ENCODE measurements at regions not wholly inside any gene's neighbourhood (a gene's known extent, or its start where the extent isn't known, plus 50 kb on each side); places are given as distances from the start of the nearest gene placed in this dataset.

- TF ChIP-seq, protein P1, sequence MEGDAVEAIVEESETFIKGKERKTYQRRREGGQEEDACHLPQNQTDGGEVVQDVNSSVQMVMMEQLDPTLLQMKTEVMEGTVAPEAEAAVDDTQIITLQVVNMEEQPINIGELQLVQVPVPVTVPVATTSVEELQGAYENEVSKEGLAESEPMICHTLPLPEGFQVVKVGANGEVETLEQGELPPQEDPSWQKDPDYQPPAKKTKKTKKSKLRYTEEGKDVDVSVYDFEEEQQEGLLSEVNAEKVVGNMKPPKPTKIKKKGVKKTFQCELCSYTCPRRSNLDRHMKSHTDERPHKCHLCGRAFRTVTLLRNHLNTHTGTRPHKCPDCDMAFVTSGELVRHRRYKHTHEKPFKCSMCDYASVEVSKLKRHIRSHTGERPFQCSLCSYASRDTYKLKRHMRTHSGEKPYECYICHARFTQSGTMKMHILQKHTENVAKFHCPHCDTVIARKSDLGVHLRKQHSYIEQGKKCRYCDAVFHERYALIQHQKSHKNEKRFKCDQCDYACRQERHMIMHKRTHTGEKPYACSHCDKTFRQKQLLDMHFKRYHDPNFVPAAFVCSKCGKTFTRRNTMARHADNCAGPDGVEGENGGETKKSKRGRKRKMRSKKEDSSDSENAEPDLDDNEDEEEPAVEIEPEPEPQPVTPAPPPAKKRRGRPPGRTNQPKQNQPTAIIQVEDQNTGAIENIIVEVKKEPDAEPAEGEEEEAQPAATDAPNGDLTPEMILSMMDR (IDR thresholded peaks at IDR 0.05; ENCODE audit: insufficient read depth, low read depth, low read length), result no peak
- no peaks in the 10 kb centered on the region for H3K36me3 ChIP-seq (ENCODE audit: control insufficient read depth, insufficient read depth, low read length)
- no peak for DNase-seq (ENCODE audit: low read depth)
- H3K4me3 ChIP-seq (ENCODE audit: low read depth, low read length), result no peak overlapping the region
- no peaks in the 10 kb centered on the region for H3K27me3 ChIP-seq (ENCODE audit: control insufficient read depth, insufficient read depth, low read length)
- POLR2A ChIA-PET, result no interaction called here
- CTCF ChIA-PET, result interaction anchor here (0.5 to 2.0 kb wide), 8 partner anchors 135 to 1263 kb away, joined by 3 to 10 read pairs (median 4); partner anchors contain the start of genes DNAI7, ETFRF1 and RASSF8
These were observed 137.5 kb upstream of the KRAS start for GRCh38 chr12:25388183-25388582.

GRCh38 chr12:25387732-25388050, 137.0 kb upstream of the KRAS start:
- TF ChIP-seq, protein P1 (IDR thresholded peaks at IDR 0.05; ENCODE audit: insufficient read depth, low read depth, low read length), result no peak
- POLR2A ChIA-PET, result interaction anchor here (0.6 kb wide), 2 partner anchors 22 to 90 kb away, joined by 3 to 5 read pairs; no protein-coding TSS in a partner anchor
- no peak for DNase-seq (ENCODE audit: low read depth)
- H3K27me3 ChIP-seq (ENCODE audit: control insufficient read depth, insufficient read depth, low read length), result no peaks in the 10 kb centered on the region
- CTCF ChIA-PET, result interaction anchor here (0.5 to 2.0 kb wide), 11 partner anchors 135 to 1264 kb away, joined by 3 to 10 read pairs (median 4); partner anchors contain the start of genes DNAI7, ETFRF1 and RASSF8
- no peaks in the 10 kb centered on the region for H3K36me3 ChIP-seq (ENCODE audit: control insufficient read depth, insufficient read depth, low read length)
- H3K4me3 ChIP-seq (ENCODE audit: low read depth, low read length), result no peak overlapping the region

- H3K27me3 ChIP-seq (ENCODE audit: control insufficient read depth, insufficient read depth, low read length), result no peaks in the 10 kb centered on the region
- ChIA-PET POLR2A (interaction anchor here (0.6 kb wide), 4 partner anchors 21 to 1246 kb away, joined by 3 to 5 read pairs (median 4); no protein-coding TSS in a partner anchor), CTCF (interaction anchor here (0.5 to 2.0 kb wide), 12 partner anchors 114 to 1264 kb away, joined by 3 to 10 read pairs (median 4); partner anchors contain the start of genes DNAI7, ETFRF1 and RASSF8)
- H3K36me3 ChIP-seq (ENCODE audit: control insufficient read depth, insufficient read depth, low read length), result no peaks in the 10 kb centered on the region
- peak overlapping the region; percentile 56 for H3K4me3 ChIP-seq (ENCODE audit: low read depth, low read length)
- TF ChIP-seq, protein P1 (IDR thresholded peaks at IDR 0.05; ENCODE audit: insufficient read depth, low read depth, low read length), result peak; percentile 82
- peak; percentile 44 for DNase-seq (ENCODE audit: low read depth)
These were observed 136.4 kb upstream of the KRAS start for GRCh38 chr12:25386831-25387731.

DNA sequence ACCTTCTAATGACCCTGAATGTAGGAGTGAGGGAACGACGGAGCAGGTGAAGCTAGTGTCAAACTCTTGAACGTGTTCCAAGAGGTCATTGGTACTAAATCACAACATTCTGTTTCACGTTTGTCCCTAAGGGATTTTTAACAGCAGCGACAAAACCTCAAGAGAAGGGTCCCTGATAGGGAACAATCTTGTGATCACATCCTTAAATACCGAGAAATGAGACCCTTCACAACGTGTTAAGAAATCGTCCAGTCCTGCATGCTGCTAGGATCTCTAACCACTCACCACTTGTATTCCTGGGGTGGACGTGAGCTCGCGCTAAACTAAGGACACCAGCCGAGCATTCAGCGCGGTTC, 134.1 kb upstream of the KRAS start:
- POLR2A ChIA-PET, result interaction anchor here (0.5 to 0.7 kb wide), 2 partner anchors 40 to 51 kb away, joined by 5 to 14 read pairs; no protein-coding TSS in a partner anchor
- TF ChIP-seq, protein P1 (IDR thresholded peaks at IDR 0.05; ENCODE audit: insufficient read depth, low read depth, low read length), result no peak

More for the DNA sequence above, 134.1 kb upstream of the KRAS start:
- H3K4me3 ChIP-seq (ENCODE audit: low read depth, low read length), result peak overlapping the region; percentile 69
- no peaks in the 10 kb centered on the region for H3K27me3 ChIP-seq (ENCODE audit: control insufficient read depth, insufficient read depth, low read length)
- CTCF ChIA-PET, result interaction anchor here (0.9 kb wide), 1 partner anchor 50 kb away, joined by 3 read pairs; no protein-coding TSS in a partner anchor
- H3K36me3 ChIP-seq (ENCODE audit: control insufficient read depth, insufficient read depth, low read length), result no peaks in the 10 kb centered on the region
- DNase-seq (ENCODE audit: low read depth), result no peak
